H54 (cell line): ENCODE measurements at regions not wholly inside any gene's neighbourhood (a gene's known extent, or its start where the extent isn't known, plus 50 kb on each side); places are given as distances from the start of the nearest gene placed in this dataset.

Source experiments
- DNase-seq: peaks from one replicate; pipeline ENCODE4 v3.0.0; 2011; ENCODE audit warnings: low spot score, mixed read lengths; ENCODE audit not compliant: insufficient read length
- FAIRE-seq: peaks from 3 replicates; lab custom pipeline; 2011; peaks lifted over from hg19 to GRCh38; lab: Jason Lieb, UNC
- POLR2A ChIP-seq: IDR thresholded peaks from 2 replicates; pipeline ENCODE4 v1.6.1; 2011; ENCODE audit warnings: low read depth, mild to moderate bottlenecking, low read length

- TF ChIP-seq POLR2A: no peak
- FAIRE-seq: no peak
- DNase-seq: no peak
Measured at GRCh38 chr2:220684099-220684498, 888.0 kb downstream of the EPHA4 start.

DNA sequence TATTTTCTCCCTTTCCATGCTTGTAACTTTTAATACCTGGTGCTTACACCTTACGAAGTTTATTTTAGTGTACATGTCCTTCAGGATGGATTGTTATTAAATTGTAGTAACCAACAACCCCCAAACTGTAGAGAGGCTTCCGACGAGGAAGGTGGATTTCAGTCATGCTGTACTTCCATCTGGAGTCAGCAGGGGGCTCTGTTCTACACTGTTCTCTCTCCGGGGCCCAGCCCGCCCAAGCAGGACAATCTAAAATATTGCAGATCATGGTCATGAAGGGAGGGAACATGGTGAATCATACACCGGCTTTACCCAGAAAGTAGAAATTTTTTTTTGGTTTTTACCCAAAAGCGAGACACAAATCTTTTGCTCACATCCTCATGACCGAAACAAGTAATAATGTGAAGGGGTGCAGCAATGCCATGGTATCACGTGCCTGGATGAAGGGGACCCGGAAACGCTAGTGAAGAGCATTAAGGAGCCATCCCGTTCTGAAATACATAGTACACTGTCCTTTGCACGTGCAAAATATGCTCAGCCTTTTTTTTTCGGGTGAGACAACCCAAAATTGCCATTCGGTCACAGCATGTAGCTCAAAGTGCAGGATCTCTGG is 884.8 kb downstream of the EPHA4 start:
- FAIRE-seq (peak; percentile 97), DNase-seq (peak; percentile 23)
- no peak for TF ChIP-seq POLR2A

GRCh38 chr2:220695397-220696279 is 876.5 kb downstream of the EPHA4 start:
- FAIRE-seq: no peak
- TF ChIP-seq POLR2A: no peak

GRCh38 chr2:220696280-220696669 is 875.8 kb downstream of the EPHA4 start:
- DNase-seq (no peak), FAIRE-seq (no peak)
- TF ChIP-seq POLR2A: no peak

More at GRCh38 chr2:220695397-220696279, 876.5 kb downstream of the EPHA4 start:
- DNase-seq: no peak

DNA sequence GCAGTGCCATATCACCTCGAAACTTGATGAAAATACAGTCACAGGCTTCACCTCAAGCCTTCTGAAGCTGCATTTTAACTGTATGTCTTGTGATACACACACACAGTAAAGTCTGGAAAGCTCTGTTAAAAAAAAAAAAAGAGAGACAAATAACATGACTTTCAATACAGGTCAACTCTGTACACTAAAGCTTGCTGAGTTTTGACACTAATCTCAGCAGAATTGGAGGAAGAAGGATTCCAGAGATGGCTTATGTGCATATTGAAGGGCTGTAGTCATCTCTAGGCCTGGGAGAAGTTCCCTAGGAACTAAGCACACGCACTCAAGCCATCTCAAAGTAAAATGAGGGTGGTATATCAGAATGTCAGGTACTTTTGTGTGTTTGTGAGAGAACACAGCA is 875.1 kb downstream of the EPHA4 start:
- DNase-seq (no peak), FAIRE-seq (no peak)
- no peak for TF ChIP-seq POLR2A

GRCh38 chr2:220701115-220701514 is 871.0 kb downstream of the EPHA4 start:
- FAIRE-seq: no peak
- TF ChIP-seq POLR2A: no peak
- no peak for DNase-seq

GRCh38 chr2:220703279-220703678 is 868.8 kb downstream of the EPHA4 start:
- FAIRE-seq (peak; percentile 6), DNase-seq (no peak)
- no peak for TF ChIP-seq POLR2A

DNA sequence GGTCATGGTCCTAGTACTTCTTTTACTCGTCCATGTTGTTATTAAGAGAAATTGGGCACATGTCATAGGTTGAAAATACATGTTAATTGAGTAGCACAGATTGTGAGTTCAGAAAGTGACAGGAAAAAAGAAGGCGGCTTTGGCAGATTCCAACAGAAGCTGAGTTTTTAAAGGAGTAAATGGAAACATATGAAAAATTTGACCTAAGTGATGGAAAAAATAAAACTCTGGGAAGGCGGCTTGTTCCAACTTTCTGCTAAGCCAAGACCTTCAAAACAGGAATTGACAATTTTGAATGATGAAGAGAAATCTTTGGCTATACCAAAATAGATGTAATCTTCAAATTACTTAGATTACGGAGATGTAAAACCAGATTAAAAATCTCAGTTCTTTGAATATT is 868.0 kb downstream of the EPHA4 start:
- TF ChIP-seq POLR2A: no peak
- FAIRE-seq (no peak), DNase-seq (no peak)

- FAIRE-seq: no peak
- DNase-seq: no peak
- no peak for TF ChIP-seq POLR2A
Measured at GRCh38 chr2:220704810-220705209, 867.3 kb downstream of the EPHA4 start.

DNA sequence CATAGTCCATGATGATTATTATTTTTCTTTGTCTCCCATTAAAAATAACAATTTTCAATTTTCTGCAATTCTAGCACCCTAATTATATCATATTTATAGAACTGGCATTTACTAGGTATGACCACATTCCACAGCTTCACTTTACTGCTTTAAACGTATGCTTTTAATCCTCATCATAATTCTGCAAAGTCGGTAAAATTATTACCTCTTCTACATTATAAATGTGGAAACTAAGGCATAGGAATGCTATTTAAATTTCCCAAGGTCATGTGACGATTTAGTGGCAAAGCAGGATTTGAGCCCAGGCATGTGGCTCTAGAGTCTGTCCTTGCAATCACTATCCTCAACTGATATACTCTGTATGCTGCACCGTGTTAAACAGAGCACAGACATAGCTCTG is 866.4 kb downstream of the EPHA4 start:
- no peak for DNase-seq
- no peak for TF ChIP-seq POLR2A
- no peak for FAIRE-seq

DNA sequence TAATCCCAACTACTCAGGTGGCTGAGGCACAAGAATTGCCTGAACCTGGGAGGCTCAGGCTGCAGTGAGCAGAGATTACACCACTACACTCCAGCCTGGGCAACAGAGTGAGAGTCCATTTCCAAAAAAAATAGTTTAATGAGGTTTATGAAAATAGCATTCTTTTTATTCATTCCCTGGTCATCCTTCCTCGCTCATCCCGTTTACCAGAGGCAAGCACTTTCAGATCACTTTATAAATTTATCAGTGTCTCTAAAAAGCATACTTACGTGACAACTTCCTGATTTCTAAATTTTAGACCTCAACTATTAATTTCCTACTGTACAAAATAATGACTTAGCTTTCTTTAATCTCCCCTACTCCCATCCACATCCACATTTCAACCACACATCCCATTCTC is 864.8 kb downstream of the EPHA4 start:
- no peak for FAIRE-seq
- no peak for DNase-seq
- TF ChIP-seq POLR2A: no peak

DNA sequence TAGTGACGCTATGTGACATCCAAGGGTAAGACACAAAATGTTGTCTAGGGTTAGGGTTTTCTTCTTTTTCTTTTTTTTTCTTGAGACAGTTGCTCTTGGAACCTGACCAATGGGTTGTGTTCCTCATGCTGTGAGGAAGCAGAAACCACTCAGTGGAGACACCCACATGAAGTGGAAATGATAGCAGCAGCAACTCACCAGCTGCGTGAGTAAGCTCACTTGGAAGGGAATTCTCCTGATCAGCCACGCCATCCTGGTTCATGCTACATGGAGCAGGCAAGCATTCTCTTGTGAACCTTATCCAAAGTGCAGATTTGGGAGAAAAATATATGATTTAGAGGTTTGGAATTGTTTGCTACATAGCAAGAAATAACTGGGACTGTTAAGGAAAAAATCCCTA is 863.7 kb downstream of the EPHA4 start:
- no peak for TF ChIP-seq POLR2A
- FAIRE-seq: peak; percentile 38

DNA sequence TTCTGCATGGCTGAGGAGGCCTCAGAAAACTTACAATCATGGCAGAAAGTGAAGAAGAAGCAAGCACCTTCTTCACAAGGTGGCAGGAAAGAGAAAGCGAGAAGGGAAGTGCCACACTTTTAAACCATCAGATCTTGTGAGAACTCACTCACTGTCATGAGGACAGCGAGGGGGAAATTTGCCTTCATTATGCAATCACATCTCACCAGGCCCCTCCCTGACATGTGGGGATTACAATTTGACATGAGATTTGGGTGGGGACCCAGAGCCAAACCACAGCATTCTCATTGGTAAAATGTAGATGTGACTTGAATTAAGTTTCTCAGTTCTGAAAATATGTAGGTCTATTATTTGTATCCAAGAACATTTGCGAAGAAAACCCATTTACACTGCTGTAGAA is 854.8 kb downstream of the EPHA4 start:
- no peak for FAIRE-seq
- DNase-seq: no peak
- no peak for TF ChIP-seq POLR2A

More for the DNA sequence above, 863.7 kb downstream of the EPHA4 start:
- DNase-seq: no peak

GRCh38 chr2:220736778-220737177 is 835.3 kb downstream of the EPHA4 start:
- DNase-seq (no peak), FAIRE-seq (no peak)

More at GRCh38 chr2:220736778-220737177, 835.3 kb downstream of the EPHA4 start:
- TF ChIP-seq POLR2A: no peak
